ENCODE measurements at regions not wholly inside any gene's neighbourhood (a gene's known extent, or its start where the extent isn't known, plus 50 kb on each side); places are given as distances from the start of the nearest gene placed in this dataset.

DNA sequence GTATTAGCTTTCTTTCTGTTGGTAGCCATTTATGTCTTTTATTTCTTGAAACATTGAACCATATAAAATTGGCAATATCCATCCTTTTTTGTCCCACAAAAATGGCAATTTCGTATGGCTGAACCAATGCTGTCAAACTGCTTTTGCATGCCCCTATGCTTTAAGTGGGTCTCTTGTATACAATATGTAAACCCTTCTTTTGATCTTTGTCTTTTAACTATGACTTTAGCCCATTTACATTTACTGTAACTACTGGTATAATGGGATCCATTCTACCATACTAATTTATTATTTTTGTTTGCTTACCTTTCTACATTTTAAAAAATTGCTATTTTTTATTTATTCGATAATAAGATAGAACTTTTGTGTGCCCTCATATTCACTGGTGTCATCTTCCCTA is 93.4 kb downstream of the TENT4A start:
- no peak for DNase-seq (ENCODE audit: low read depth in 2 of 2)

DNA sequence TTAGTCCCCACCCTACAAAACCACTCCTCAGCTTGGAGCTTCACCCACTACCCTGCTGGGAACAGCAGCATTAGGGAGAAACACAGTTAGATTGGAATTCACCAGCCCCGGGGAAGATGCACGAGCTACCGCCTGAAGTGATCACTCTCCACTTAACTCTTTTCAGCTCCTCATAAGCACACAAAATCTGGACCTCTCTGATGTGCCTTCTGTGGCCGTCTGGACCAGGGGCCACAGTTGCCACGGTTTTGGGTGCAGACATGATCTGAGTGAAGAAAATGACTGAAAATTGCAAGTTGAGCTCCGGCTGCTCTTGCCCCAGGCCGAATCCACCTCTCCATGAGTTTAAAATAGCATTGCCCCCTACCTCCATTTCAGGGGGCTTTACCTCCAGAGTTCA is 95.2 kb downstream of the TENT4A start:
- DNase-seq (ENCODE audit: low read depth in 2 of 2): no peak

DNA sequence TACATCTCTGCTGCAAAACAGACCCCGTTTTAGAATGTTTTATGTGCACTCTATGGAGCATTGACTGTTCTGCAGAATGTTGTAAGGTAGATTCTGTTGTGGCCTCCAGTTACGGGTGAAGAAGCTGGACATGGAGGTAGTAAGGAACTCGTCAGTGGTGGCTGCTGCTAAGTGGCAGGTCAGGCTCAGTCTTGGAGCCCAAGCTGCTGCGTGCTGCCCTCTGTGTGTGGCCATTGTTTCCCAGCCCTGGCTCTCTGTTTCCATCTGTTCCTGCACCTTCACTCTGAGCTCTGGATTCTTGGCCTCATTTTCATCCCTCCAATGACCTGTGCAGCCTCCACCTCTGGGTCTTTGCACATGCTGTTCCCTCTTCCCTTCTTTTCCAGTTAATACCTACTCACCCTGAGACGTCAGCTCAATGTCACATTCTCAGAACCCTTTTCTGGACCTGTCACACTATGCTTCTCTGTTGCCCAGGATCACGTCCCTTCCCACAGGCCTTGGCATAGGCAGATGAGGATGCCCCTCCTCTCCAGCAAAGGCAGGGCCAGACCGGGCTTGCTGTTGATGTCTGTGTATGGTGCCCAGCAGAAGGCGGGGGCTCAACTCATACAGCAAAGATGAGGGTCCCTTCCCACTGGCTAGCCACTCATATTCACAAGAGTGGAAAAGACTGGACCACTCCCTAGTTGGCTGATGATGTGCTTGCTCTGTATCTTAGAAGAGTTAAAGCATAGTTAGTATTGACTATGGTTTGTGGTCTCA is 97.6 kb downstream of the TENT4A start:
- no peak for DNase-seq (ENCODE audit: low read depth in 2 of 2)

DNA sequence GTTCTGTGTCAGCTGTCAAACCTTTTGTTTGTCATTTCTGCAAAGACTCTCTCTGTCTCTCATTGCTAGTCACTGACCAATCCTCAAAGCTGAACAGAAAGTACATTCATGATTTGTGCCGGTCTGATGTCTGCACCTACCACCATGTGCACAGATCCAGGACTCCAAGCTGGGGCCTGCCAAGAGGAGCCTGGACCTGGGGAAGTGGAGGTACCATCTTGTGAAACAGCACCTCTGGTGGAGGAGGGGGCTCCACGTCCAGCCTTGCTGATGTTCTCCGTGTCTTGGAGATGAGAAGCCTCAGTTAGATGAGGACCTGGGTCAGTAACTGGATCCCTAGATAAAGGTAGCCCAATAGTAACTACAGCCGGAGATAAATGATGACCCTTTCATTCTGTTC is 98.9 kb downstream of the TENT4A start:
- no peak for DNase-seq (ENCODE audit: low read depth in 2 of 2)

DNA sequence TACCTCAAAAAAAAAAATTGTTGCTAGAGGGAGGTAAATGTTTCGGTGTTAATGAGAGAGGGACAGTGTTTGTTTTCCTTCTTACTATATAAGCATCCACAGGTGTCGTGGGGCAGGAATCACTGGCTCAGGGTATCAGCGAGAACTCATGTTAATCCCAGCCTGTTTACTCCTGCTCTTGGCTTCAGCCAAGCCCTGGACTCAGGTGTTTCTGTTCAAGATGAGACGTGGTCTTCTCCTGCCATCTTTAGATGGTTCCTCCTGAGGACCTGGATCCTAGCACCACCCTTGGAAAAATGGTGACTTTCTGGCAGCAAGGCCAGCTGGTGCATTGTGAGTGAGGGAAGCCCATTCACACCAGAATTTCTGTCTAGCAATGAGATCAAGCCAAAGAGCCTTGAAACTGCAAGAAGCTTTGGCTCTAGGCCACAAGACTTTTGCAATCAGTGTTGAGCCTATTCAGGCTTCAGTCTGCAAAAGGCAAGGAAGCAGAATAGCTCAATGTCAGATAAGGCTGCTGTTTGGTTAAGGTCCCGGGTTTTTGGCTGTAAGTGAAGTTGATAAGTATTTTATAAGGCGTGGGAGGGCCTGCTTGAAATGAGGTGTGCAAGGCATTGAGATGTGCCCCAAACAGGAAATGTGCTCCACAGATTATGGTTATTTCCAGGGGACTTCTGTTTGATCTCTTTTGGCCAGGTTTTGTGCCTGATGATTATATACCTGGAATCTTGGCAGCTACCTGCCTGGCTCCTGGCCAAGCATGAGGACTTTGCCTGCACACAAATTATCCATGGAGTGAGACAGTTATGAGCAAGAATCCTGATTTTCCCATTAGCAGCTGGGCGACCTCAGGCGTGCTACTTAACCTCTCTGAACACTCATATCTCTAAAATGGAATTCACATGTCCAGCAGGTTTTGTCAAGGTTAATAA is 99.8 kb downstream of the TENT4A start:
- no peak for DNase-seq (ENCODE audit: low read depth in 2 of 2)

DNA sequence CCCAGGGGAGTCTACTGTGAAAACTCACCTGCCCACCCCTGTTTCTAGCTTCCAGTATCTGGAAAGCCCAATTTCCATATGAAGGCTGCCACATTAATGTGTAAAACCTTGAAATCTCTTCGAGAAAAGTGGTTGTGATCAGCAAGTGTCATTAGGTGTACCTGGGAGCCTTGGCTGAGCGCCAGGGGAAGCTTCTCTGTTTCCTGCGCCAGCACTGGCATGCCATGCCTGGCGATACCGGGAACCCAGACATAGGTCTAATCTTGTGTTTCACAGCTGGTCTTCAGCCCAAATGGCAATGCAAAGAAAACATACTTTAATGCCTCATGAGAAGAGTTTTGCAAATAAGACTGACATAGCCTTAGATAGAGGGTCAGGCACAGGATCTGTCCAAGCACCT is 101.6 kb downstream of the TENT4A start:
- DNase-seq (ENCODE audit: low read depth in 2 of 2): no peak

DNA sequence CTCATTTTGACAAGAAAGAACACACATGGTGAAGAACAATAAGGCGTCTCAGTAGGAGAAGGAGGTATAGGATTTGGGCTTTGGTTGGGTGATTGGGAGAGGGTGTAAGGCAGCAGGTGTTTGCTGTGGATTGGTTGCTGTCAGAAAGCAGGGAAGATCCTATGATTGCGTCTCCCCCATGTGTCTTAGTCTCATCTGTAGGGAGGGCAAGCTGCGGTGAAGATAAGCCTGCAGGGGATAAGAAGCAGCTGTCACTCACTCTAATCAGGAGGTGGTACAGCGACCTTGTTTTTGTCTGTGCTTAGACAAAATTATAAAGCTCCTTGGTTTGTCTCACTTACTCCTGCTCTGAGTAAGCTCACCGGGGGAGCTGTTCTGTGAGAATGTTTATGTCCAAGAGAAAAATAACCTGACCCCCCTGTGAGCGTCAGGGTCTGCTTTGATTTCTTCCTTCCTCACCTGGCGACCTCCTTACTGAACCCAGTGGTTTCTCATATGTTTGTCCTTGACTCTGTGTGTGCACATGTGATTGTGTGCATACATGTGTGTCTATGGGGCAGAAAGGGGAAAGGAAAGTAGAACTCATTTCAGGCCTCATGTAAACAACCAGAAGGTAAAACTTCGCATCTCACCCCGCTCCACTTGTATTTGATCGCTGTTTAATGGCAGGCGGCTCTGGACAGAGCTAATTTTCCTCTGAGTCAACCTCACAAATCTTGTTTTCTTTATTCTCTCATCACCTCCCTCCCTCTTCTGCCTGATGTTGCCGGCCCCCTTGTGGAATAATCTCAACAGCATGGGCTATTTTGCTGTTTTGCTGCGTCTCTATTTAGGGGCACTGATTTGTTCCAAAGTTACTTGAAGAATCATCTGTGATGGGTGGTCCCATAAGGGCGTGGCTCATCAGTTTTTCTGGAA is 105.6 kb downstream of the TENT4A start:
- DNase-seq (ENCODE audit: low read depth in 2 of 2): no peak

DNA sequence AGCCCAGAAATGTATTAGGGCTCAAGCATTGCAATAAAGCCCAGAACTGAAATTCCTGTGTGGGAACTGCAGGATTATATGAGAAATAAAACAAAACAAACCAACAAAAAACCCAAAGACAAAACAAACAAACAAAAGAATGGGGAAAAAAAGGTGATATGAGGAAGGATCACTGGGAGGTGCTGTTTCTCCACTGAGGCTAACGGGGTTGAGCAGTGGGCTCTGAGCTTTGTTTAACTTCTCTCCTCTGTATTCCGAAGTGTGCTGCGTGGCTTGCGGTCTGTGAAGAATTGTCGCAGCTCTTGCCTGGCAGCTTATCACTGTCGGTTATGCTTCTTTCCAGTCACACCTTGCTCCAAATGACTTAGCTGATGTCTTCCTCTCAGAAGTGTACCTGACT is 106.3 kb downstream of the TENT4A start:
- DNase-seq (ENCODE audit: low read depth in 2 of 2): no peak

DNA sequence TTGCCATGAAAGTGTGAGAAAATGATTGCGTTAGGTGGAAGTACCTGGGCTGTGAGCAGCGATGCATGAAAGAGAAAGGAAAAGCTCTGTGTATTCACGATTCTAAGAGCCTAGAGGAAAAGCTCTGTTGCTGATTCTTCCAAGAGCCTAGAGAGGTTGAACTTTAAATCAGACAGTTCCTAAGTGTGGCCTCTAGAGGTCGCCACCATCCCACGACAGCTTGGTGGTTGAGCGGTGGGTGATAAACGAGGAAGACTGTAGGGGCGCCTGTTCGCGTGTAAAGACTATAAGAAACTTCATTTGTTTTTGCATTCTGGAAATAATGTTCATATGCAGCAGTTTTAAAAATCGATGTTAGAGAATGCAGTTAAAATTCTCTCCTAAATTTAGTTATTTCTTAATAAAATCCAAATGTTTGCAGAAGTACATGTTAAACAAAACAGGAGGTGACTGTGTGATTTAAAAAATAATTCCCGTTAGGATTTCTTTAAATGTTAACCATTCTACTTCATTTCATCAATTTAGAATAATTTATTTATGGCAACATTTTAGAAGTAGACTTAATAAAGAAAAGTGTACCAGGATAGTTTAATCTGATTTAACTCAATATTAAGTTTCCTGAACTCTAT is 107.7 kb downstream of the TENT4A start:
- DNase-seq (ENCODE audit: low read depth in 2 of 2): peak in 1 of 2 donors; percentile 9

DNA sequence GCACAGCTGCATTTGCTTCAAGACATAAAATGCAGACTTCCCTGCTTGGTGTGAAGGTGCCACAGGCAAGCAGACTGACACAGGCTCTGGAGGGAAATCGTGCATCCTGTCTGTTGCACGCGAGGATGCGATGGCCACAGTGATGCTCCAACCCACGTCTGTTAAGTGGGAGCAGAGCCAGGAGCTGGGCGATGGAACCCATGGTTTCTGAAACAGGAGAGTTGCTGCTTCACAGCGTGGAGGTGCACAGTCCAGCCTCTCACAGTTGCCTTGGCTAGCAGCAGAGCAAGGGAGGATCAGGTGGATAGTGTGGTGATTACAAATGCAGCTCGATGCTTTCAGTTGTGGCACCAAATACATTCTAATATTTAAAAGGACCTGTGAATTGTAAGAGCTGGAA is 108.8 kb downstream of the TENT4A start:
- no peak for DNase-seq (ENCODE audit: low read depth in 2 of 2)

DNA sequence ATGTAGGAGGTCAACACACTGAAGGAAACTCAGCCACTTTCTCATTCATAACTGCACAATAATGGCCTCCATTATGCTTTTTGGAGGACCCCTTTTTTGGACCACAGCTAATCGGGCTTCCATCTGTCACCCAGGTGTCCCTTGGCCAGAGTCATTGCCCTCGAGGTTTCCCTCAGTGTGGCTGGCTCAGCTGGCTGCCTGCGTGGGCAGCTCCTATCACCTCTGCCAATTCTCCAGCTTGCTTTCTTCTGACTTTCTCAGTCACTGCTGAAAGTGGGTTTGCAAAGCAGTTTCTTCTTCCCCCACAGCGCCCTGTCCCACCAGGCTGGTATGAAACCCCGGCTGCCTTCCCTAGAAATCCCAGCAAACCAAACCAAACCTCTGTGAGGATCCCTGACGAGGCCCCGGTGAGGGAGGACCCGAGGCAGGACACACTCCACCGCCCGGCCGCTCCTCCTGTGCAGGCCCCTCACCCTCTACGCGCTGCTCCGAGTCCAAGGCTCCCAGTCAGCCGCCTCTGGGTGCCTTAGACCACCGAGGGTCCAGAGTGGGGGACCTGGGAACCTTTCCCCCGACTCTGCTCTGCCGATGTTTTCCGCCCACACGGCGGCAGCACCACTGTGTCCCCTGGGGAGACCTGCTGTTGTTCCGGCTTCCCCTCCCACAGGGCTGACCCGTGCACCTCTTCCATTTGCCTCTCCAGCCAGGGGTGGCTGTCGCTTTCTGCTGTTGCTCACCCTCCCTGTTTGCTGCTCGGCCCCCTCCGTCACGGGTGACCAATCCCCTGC is 109.5 kb downstream of the TENT4A start:
- DNase-seq (ENCODE audit: low read depth in 2 of 2): no peak

DNA sequence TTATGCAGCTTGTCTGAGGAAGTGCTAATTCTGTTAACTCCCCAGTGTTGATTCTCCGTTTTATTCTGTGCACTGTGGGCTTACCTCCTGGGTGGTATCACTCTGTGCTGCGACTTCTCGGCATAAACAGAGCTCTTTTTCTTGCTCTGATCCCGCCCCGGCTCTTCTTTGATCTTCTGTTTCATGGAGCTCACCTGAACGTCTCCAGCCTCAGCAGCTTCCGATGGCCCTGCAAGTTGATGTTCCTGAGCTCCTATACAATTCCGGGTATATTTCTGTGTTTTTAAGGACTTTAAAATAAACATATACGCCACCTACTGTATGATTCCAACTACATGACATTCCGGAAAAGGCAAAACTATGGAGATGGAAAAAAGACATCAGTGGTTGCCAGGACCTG is 110.8 kb downstream of the TENT4A start:
- DNase-seq (ENCODE audit: low read depth in 2 of 2): no peak

DNA sequence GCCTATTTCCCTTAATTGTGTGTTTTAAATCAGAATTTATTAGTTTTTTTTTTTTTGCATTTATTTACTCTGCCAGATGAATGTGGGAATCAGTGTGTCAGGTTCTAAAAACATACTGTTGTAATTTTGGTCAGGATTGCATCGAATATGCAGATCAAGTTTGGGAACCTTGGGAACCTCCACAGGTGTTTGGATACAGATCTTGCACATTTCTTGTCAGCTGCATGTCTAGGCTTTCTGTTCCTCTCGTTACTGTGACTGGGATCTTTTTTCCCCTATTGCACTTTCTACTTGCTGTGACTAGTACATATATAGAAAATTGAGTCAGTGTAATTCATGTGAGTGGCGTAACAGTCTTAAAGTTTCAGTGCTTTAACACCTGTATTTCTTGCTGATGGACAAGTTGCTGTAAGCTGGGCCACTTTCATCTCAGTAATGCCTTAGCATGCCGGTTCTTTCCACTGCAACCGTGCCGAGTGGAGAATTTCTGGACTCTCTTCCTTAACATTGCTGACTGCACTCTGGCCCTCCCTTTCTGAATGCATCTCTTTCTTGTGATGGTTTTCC is 112.5 kb downstream of the TENT4A start:
- DNase-seq (ENCODE audit: low read depth in 2 of 2): no peak

DNA sequence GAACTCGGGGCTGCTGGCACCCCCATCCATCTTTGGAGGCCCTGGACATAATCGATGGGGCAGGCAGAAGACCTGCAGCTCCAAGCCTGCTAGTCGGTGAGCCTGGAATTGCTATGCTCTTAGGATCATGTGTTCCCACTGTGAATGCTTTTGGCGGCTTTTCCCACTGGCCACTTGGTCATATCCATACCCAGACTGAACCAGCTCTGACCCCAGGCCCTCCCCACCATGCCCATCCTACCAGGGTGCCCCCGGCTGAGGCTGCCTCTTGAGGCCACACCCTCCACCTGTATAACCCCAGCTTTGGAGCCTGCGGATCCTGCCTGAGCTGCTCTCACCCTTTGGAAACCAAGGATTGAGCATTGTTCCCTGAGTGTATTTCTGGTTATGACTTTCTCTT is 113.5 kb downstream of the TENT4A start:
- DNase-seq (ENCODE audit: low read depth in 2 of 2): no peak

DNA sequence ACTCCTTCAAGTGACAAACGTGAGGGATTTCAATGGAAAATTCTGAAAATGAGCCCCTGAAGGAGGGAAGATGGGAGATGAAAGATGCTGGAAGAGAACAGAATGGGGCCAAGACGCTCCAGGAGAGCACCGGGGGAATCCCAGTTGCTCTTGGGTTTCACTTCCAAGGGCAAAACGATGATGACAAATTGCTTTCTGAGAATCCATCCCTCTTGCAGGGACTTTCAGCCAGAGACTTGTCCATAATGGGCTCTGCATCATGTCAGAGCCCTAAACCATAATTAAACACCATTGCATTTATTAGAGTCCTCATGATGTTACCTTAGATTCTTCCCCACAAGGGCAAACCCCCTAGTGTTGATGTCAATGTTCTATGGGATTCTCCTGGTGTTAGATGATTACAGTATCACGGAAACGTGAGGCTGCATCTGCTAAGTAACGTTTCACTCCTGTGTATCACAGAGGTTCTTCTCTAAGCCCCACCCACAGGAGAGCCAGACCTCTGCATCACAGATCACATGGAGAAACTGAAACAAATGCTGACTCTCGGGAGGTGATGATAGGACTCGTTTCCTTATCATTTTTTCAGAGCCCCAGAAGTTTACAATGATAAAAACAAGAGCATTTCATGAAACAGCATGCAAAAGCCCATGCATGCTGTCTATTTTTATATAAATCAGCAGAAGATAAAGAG is 114.4 kb downstream of the TENT4A start:
- DNase-seq (ENCODE audit: low read depth in 2 of 2): no peak

DNA sequence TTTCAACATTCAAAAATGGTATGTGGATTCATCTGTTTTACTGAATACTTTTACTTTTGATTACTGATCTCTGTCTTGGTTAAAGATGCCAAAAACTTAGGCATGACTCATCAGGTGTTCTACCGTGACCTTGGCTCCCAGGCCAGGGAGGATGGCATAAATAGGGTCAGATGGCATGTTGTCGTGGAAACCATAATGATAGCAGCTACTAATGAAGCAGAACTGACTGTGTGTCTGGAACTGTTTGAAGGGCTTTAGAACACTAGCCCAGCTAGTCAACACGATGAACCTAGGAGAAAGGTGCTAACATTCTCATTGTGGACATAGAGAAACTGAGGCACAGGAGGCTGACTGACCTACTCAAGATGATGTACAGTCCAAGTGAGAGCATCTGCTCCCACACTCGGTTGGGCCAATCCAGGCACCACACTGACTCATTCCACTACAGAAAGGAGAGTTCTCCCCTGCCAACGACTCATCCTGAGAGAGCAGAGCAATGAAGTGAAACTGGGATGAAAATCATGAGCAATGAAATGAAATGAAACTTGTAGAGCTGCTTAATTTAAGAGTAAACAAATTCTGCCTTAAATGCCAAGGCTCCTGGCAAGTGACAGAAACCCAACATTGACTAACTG is 116.0 kb downstream of the TENT4A start:
- no peak for DNase-seq (ENCODE audit: low read depth in 2 of 2)

DNA sequence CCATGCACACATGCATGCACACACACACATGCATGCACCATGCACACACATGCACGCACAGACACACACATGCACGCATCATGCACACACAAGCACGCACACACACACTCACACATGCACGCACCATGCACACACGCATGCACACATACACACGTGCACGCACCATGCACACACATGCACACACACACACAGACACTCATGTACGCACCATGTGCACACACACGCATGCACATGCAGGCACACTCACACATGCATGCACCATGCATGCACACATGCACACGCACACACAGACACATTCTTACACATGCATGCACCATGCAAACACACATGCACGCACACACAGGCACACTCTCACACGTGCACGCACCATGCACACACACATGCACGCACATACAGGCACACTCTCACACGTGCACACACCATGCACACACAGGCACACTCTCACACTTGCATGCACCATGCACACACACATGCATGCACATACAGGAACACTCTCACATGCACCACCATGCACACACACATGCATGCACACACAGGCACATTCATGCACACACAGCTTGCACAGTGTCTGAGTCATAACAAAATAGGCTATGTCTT is 117.5 kb downstream of the TENT4A start:
- no peak for DNase-seq (ENCODE audit: low read depth in 2 of 2)

DNA sequence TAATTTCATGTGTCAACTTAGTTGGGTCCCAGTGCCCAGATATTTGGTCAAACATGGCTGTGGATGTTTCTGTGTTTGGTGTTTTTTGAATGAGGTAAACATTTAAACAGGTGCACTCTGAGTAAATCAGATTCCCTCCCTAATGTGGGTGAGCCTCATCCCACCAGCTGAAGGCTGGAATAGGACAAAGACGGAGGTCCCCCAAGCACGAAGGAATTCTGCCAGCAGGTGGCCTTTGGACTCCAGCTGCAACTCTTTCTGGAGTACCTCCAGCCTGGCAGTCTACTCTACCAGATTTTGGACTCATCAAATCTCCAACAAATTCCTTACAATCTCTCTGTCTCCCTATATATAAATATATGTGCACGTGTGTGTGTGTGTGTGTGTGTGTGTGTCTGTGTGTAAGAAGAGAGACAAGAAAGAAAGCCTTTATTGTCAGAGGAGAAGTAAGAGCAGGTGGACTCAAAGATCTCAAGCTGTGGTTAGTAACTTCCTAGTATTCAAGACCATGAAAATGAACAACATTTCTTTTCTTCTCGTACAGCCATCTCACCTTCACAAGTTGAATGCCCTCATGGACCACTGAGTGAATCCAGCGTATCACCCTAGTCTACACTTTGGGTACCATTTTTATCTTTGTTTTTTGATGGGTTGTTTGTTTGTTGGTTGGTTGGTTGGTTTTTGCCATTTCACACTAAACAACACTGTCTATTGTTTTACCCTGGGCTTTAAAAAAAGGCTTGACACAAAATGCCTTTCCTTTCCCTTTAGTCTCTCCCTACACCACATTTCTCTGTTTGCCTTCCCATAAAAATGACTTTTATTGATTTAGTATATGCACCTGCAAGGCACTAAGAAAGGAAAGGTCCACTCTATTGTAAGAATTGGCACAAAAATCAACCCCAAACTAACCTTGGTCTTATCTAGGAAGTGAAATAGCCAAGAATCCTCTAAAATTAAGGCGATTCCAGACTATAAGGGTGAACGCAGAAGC is 118.7 kb downstream of the TENT4A start:
- DNase-seq (ENCODE audit: low read depth in 2 of 2): no peak
